GM18519 (cell line): ENCODE measurements at regions not wholly inside any gene's neighbourhood (a gene's known extent, or its start where the extent isn't known, plus 50 kb on each side); places are given as distances from the start of the nearest gene placed in this dataset.

Source experiments
- ATAC-seq: cut with Tn5 transposase; IDR thresholded peaks from one replicate; pipeline ENCODE4 v1.9.1; 2021; ENCODE audit warnings: mild to moderate bottlenecking, moderate library complexity; ENCODE audit not compliant: unreplicated experiment, low FRiP score

DNA sequence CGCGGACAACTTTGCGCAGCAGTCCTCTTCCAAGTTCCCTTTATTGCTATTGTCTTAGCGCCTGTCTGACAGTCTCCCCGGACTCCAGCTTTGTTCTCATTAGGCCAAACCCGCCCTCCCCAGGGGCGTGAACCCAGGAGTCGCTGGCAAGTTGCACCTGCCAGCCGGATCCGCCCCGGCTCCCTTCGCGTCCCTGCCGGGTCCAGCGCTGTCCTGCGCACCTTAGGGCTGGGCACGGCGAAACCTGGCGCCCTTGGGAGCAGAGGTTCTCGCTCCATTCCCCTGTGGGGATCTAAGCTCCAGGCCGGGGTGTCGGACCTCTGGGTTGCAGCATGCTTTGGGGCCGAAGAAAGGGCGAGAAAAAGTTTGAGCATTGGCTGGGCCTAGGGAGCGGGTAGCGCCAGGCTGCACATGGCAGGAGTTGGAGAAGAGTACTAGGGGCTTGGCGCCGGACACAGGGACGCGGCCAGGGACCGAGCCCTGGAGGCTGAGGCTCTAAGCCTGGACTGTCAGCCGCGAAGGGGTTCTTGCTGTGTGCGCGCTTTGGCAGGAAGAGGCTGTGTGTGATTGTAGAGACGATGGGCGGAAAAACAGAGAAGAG is 335.1 kb upstream of the THRB start:
- ATAC-seq: no peak

DNA sequence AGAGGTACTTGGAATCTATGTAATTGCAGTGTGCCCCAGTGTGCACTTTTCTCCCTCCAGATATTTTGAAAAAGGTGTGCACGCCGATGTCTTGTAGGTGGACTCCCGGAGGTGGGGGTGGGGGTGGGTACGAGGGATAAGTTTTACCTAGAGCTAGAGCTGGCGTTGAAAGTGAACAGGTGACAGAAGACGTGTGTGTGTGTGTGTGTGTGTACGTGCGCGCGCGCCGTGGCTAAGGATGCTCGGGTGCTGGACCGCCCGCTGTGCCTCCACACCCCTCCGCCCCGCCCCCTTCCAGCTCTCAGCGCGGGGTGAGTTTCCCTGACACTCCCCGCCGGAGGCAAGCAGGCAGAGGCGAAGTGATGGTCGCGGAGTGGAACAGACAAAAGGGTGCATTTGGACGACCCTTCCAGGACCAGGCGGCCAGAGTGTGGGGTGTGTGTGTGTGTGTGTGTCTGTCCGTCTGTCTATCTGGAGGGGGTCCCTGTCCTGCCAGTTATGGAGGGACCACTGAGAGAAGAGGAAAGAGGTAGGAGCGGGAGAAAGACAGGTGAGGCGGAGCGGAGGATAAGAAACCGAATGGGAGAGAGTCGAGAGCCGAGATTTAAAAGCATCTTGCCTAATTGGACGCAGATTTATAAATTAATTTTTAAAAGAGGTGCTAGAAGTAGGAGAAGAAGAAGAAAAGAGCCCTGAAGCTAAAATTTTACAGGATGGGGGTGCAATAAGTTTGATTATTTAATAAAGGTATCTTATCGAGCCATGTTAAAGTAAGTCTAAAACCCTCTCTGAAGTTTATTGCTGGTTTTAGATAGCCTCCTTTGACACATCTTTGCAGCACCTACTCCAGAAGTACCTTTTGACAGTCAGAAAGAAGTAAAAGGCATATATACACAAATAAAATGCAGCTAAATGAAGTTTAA is 335.8 kb upstream of the THRB start:
- no peak for ATAC-seq

DNA sequence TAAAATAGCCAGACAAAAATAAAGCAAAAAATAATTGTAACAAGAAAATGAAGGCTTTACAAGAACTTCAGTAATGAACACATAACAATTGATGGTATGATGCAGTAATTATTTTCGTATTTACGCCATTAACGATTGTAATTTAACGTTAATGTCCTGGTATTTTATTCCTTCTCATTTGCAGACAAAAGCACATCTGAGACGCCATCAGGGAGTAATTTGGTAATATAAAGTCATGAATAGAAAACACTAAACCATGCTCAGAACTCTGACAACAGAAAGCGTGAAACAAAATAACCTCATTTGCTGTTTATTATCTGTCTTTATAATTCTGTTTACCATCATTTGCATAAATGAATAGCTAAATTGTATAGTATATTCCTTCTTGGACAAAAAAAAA is 336.6 kb upstream of the THRB start:
- no peak for ATAC-seq

- no peak for ATAC-seq
Observed at GRCh38 chr3:24832891-24833290, 338.2 kb upstream of the THRB start.

DNA sequence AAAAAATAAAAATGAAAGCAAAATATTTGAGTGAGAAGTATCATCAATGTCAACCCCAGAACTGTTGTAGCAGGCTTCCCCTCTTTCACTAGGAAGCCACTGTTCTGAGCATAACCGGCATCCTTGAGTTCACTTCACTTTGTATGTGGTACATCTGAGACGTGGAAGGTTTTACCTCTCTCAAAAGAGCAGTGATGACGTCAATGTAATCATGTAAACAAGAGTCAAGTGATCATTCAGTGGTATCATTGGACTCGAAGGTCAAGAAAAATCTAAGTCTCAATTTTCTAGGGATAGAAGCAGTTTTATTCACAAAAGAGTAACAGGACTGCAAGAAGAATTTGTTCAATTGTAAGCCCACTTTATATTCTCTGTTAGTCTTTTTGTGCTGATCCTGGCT is 339.8 kb upstream of the THRB start:
- no peak for ATAC-seq

GRCh38 chr3:24835510-24835909 is 340.9 kb upstream of the THRB start:
- ATAC-seq: no peak

DNA sequence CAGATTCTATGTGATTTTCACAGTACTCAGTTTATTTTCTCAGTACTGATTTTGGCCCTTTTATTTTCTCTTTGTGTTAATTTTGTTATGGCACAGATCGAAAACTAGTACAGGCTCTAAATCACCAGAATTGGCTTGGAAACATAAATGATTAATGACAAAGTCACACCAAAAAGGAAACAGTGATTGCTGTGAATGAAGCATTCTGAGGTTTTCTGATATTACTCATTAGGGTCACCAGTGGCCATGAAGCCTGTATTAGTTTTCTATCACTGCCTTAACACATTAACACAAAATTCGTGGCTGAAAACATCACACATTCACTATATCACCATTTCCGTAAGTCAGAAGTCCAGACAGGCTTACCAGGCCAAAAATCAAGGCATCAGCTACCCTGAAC is 343.0 kb upstream of the THRB start:
- no peak for ATAC-seq

DNA sequence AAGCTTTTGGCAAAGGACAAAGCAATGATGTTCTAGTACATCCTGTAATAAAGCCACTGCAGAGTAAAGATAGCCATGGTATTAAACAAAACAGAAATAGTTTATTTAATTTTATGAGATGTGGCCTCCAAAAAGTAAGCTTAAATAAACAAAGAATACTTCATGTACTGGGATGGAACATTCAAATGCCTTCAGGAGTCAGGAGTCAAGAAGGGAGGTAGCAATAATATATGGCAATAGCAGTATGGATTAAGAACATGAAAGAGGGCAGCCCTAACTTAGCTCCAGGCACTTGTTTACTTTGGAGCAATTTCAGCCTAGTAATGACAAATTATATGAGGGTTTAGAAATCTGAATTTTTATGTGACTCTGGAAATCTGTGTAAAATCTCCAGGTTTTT is 343.9 kb upstream of the THRB start:
- ATAC-seq: no peak

- no peak for ATAC-seq
Observed at GRCh38 chr3:24843955-24844354, 349.3 kb upstream of the THRB start.

DNA sequence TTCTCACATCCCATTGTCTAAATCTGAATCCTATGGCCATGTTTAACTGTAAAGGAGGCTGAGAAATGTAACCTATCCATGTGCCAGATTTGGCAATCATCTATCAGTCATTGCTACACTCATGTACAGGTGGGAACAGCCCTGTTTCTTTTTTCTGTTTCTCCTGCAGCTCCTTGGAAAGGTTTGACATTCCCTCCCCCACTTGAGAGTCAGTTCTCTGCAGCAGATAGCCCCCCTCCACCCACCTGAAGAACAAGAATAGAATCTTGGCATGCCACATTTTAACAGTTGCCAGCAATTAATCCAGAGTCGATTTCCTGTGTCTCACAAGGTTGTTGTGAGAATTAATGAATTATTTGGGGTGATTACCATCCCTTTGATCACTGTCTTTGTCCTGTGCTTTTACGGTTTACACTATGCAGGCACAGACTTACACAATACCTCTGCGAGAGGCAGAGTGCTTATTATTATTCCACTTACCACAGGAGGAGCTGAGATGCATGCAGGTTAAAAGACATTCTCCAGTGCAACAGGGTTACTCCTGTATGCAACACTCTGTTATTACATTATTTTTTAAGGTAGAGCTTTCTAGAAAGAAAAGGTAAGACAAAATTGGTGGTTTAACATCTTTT is 351.0 kb upstream of the THRB start:
- ATAC-seq: no peak

DNA sequence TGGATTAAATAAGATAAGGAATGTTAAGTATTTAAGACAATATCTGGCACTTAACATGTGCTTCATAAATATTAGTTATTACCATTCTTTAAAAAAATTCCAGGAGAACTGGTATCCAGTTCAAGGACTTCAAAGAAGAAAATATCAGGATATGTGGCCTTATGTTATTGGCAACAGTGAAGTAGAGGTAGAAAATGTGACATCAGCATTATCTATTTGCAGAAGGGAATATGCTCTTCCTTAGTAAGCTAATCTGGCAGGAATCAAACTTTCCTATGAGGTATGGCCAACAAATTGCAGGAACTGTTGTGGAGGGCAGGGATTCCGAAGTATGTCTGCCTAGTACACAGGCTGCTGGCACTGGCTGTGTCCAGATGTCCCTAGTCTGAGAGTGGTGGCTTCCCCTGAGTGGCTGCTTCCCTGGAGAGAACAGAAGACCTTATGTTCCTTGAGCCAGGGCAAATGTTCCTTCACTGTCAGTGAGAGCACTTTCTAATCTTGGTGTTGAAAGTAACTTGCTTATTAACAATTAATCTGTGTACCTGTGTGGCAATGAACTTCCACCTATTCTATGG is 351.7 kb upstream of the THRB start:
- ATAC-seq: no peak

DNA sequence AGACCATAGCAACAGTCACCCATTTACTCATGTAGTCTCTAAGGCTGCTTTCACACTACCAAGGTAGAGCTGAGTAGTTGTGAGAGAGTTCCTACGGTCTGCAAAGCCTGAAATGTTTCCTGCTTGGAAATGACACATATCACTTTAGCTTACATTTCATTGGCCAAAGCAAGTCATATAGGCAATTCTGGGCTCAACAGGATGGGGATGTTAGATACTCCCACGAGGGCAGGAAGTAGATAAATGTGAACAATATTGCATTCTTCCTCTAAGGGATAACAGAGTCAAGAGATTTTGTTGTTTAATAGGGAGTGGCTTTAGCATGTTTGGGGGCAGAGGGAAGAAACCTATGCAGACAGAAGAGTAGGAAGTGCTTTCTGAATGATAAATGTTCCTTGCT is 355.6 kb upstream of the THRB start:
- ATAC-seq: no peak

GRCh38 chr3:24853685-24854490 is 359.2 kb upstream of the THRB start:
- no peak for ATAC-seq

DNA sequence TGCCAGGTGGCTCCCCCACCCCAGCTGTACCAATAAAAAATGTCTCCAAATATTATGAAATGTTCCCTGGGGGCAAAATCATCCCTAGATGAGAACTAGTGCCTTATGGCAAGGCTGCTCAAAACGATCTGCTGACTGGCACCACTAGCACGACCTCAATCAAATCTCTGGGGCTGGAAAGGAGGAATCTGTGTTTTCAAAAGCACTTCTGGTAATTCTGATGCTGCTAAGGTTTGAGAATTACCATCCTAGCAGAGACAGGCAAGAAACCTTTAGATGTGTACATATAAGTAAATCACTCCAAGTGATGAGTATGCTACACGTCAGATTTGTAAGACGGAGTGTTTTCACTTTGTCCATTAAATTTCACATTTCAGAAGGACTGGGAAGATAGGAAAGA is 360.1 kb upstream of the THRB start:
- no peak for ATAC-seq

- ATAC-seq: no peak
Observed at GRCh38 chr3:24857945-24858344, 363.3 kb upstream of the THRB start.

DNA sequence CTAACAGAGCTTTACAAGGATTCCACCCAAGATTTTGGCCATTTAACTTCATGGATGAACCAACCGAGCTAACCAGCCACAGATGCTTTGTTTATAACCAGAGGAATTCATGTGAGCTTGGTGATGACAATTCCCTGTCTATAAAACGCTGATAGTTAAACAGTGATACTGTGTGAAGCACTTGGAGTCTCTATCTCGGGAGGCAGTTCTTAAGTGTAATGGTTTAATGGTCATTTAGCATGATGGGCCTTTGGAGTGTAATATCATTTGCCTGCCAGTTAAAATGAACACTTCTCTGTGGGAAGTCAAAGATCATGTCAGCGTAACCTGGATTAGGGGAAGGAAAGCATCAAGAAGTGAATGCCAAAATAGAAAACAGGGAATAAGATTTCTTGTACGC is 368.6 kb upstream of the THRB start:
- ATAC-seq: no peak

DNA sequence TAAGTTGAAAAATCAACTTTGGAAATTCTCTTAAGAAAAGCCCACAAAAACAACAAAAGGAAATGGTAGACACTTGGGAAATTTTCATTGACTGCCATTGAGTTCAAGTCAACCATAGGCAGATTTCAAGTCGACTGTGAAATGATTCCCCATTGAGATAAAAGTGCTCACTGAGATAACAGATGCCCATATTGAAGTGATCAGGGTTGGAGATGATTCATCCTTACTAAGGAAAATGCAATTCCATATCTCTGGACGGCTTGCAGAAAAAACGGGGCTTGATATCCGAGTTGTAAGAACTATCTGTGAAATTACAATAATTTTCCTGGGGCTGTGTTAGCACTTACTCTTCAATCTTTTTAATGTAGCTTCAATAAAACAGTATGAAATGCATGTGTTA is 373.1 kb upstream of the THRB start:
- no peak for ATAC-seq

DNA sequence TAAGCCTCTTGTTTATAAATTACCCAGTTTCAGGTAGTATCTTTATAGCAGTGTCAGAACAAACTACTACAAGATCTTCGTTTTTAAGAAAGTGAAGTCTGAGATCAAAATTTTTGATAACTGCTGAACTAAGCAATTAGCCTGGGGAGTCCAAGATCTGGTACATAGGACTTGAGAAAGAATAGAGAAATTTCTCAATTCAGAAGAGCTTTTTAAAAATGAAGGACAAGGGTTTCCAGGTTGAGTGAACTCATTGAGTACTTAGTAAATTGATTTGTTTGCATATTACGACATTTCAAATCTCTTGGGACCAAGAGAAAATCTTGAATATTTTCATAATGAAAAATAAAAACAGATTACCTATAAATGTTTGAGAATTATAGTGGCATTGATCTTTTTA is 386.6 kb upstream of the THRB start:
- ATAC-seq: no peak

DNA sequence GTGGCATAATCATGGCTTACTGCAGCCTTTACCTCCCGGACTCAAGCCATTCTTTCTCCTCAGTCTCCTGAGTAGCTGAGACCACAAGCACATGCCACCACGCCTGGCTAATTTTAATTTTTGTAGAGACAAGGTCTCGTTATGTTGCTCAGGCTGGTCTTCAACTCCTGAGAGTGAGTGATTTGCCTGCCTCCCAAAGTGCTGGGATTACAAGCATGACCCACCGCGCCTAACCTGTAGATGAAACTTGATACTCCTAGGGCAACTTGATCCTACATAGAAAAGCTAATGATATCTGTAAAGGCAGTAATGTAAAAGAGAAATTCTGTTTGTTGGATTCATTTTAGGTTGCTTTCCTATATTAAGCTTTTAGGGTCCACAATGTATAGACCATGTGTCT is 391.9 kb upstream of the THRB start:
- ATAC-seq: no peak

DNA sequence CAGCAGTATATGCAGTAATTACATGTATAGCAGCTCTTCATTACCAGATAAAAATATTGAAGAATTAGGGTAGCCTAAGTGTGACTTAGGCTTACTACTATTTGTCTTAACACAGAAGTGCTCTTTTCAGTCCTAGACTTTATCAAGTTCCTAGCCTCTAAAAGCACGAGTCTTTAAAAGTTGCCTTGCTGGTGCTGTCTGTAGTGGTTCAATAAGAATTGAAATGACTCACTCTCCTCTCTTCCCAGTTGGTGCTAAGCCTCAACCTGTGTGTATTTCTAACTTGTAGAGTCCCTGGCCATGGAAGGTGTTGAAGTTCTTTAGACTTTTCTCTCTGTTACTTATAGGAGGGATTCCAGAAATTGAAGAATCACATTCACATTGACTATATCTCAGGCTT is 395.4 kb upstream of the THRB start:
- ATAC-seq: no peak

DNA sequence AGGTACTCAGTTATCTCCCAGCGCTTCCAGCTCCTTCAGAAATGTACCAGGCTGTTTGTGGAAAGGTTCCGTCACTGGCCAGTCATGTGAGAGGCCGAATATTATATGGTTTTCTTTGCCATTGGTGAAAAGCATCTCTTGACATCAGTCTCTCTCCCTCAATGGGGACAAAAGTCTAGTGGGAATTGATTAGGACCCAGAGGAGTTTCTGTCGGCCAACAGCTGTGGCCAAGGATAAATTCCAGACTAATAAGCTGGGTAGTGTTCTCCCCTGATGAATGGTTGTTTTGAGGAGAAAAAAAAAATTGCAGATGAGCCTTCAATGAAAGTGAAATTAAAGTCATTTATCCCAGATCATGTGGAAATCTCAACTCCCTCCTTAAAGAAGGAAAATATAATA is 404.7 kb upstream of the THRB start:
- no peak for ATAC-seq
